ENCODE measurements at regions not wholly inside any gene's neighbourhood (a gene's known extent, or its start where the extent isn't known, plus 50 kb on each side); places are given as distances from the start of the nearest gene placed in this dataset.

DNA sequence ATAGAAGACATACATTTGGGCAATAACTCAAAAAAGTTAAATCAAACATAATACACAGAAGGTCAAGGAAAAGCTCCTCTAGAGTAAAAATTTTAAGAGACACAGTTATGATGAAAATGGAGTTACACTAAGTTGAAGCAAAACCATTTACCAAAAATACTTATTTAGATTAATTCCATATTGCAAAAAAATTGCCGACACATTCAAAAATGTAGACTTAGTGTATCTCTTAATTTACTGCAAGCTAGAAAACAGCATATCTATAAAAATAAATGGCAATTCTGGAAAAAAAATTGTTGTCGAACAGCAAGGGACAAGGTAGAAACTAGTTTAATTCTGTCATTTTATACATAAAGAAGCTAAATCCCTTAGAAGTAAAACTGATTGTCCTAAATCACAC lies 248.7 kb upstream of the KIF2B start:
- no peak for DNase-seq (ENCODE audit: low read depth in 2 of 2)
- H3K4me3 ChIP-seq (replicated peaks in 1 of 2; ENCODE audit: low read depth in 2 of 2, low read length in 2 of 2) = no peak overlapping the region
- TF ChIP-seq CTCF (IDR thresholded peaks at IDR 0.05; ENCODE audit: low read depth, low read length) = no peak

- H3K4me3 ChIP-seq (replicated peaks in 1 of 2; ENCODE audit: low read depth in 2 of 2, low read length in 2 of 2) = no peak overlapping the region
- no peak for TF ChIP-seq CTCF (IDR thresholded peaks at IDR 0.05; ENCODE audit: low read depth, low read length)
- peak in 1 of 2 donors; percentile 2 for DNase-seq (ENCODE audit: low read depth in 2 of 2)
These were observed 251.4 kb upstream of the KIF2B start for GRCh38 chr17:53571342-53571741.

DNA sequence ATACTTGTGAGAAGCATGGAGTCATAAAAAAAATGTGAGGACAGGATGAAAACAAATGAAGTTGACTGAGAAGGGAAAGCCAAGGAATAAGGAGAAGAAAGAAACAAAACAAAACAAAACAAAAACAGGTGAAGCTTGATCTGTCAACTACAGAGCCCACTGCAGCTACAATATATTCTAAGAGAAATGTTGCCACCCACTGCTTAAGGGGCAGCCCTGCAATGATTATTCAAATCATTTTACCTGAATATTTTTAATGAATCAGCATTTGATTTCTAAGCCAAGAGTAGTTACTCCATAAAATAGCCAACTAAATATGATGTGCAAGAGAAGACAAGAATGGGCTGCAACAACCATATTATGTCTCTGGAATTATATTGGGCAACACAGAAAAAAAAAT lies 252.0 kb upstream of the KIF2B start:
- TF ChIP-seq CTCF (IDR thresholded peaks at IDR 0.05; ENCODE audit: low read depth, low read length) = no peak
- no peak overlapping the region for H3K4me3 ChIP-seq (replicated peaks in 1 of 2; ENCODE audit: low read depth in 2 of 2, low read length in 2 of 2)
- DNase-seq (ENCODE audit: low read depth in 2 of 2) = no peak

GRCh38 chr17:53560953-53561352 lies 261.8 kb upstream of the KIF2B start:
- TF ChIP-seq CTCF (IDR thresholded peaks at IDR 0.05; ENCODE audit: low read depth, low read length) = no peak
- DNase-seq (ENCODE audit: low read depth in 2 of 2) = no peak
- no peak overlapping the region for H3K4me3 ChIP-seq (replicated peaks in 1 of 2; ENCODE audit: low read depth in 2 of 2, low read length in 2 of 2)

GRCh38 chr17:53548252-53548651 lies 274.5 kb upstream of the KIF2B start:
- TF ChIP-seq CTCF (IDR thresholded peaks at IDR 0.05; ENCODE audit: low read depth, low read length) = no peak
- H3K4me3 ChIP-seq (replicated peaks in 1 of 2; ENCODE audit: low read depth in 2 of 2, low read length in 2 of 2) = no peak overlapping the region
- no peak for DNase-seq (ENCODE audit: low read depth in 2 of 2)

- no peak overlapping the region for H3K4me3 ChIP-seq (replicated peaks in 1 of 2; ENCODE audit: low read depth in 2 of 2, low read length in 2 of 2)
- no peak for TF ChIP-seq CTCF (IDR thresholded peaks at IDR 0.05; ENCODE audit: low read depth, low read length)
These were observed 279.3 kb upstream of the KIF2B start for GRCh38 chr17:53543472-53543871.

DNA sequence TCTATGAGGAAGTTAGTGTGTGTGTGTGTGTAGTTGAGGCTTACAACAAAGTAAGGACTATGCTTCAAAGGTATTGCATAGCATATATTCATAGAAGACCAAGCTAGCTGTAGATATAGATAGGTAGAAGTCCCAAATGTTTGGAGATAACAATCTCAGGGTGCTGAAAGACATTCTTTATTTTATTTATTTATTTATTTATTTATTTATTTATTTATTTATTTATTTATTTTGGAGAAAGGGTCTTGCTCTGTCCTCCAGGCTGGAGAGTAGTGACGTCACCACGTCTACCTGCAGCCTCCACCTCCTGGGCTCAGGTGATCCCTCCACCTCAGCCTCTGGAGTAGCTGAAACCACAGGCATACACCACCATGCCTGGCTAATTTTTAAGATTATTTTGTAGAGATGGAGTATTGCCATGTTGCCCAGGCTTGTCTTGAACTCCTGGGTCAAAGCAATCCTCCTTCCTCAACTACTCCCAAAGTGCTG lies 284.6 kb upstream of the KIF2B start:
- no peak for DNase-seq (ENCODE audit: low read depth in 2 of 2)
- no peak overlapping the region for H3K4me3 ChIP-seq (replicated peaks in 1 of 2; ENCODE audit: low read depth in 2 of 2, low read length in 2 of 2)
- no peak for TF ChIP-seq CTCF (IDR thresholded peaks at IDR 0.05; ENCODE audit: low read depth, low read length)

More at GRCh38 chr17:53543472-53543871, 279.3 kb upstream of the KIF2B start:
- DNase-seq (ENCODE audit: low read depth in 2 of 2) = no peak

Data from cardiac fibroblast (primary cell).